Superior temporal gyrus (tissue), 1 donor: ENCODE measurements at regions not wholly inside any gene's neighbourhood (a gene's known extent, or its start where the extent isn't known, plus 50 kb on each side); places are given as distances from the start of the nearest gene placed in this dataset.
"Not testable (repeated sequence)": the region's sequence is repeated elsewhere in the genome, so short reads cannot be mapped to it uniquely, and the experiment has no call there.

Source experiments
- DNase-seq: peaks from one replicate; pipeline ENCODE4 v3.0.0-alpha.2; 2016; ENCODE audit errors: extremely low spot score

DNA sequence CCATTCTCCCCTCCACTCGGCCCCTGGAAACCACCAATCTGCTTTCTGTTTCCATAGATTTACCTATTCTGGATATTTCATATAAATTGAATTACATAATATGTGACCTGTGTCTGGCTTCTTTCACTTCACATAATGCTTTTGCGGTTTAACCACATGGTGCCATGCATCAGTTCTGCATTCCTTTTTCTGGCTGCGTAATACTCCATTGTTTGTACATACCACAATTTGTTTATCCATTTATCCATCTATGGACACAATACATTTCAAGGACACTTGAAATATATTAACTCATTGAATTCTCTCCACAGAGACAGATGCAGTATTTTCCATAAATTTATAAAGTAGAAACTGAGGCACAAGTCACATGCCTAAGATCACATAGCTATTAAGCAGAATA, 110.3 kb upstream of the ETV6 start:
- no peak for DNase-seq

DNA sequence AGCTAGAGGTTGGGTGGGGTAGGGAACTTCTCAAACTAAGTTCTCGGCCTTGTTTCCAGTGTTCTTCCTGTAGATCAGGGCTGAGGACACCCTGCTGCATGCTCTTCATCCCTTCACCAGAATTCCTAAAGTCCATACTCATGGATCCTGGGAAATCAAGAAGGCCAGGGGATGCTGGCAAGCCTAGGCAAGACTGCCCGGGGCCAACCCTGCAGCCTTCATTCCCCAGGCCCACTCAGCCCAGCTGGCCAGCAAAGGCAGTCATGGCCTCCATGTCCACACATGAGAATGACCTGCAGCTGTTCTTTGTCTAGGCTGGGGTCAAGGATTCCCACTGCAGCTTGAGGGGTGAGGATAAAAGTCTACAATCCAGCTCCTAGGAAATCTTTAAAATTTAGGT, 109.3 kb upstream of the ETV6 start:
- no peak for DNase-seq

DNA sequence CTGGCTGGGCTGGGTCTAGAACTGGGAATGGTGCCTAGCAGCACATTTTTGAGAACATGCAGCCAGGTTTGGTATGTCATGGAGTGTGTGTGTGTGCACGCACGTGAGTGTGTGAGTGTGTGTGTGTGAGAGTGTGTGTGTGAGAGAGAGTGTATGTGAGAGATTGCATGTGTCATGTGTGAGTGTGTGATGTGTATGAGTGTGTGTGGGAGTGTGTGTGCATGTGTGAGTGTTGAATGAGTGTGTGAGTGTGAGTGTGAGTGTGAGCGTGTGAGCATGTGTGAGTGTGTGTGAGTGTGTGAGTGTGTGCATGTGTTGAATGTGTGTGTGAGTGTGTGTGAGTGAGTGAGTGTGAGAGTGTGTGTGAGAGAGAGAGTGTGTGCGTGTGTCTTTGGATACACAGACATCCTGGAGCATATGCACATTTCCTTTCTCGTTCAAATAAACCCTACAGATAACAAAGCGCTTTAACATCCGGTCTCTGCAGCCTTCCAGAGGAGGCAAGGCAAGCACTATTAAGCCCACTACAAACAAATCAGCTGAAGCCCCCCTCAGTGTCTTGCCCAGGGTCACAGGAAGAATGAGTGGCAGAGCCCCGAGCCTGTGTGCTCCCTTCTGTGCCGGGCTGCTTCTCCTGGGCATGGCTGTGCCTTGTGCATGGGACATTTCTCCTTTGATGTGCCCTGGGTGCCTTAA, 108.7 kb upstream of the ETV6 start:
- no peak for DNase-seq

DNA sequence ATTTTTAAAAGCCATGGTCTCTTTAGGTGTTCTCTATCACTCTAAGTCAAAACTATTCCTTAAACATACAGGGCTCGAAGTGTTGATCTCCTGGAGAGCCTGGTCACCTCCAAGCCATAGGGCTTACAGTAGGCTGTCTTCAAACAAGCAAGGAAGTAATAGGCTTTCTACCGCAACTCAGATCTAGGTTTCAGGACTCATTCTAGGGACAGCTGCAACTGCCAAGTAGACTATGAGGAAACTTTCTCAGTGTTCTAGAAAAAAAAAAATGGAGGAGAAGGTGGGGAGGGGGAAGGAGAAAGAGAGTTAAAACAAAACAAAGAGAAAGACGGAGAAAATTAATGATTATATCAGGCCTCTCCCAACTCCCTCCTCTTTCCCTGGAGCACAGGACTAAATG, 106.9 kb upstream of the ETV6 start:
- no peak for DNase-seq

DNA sequence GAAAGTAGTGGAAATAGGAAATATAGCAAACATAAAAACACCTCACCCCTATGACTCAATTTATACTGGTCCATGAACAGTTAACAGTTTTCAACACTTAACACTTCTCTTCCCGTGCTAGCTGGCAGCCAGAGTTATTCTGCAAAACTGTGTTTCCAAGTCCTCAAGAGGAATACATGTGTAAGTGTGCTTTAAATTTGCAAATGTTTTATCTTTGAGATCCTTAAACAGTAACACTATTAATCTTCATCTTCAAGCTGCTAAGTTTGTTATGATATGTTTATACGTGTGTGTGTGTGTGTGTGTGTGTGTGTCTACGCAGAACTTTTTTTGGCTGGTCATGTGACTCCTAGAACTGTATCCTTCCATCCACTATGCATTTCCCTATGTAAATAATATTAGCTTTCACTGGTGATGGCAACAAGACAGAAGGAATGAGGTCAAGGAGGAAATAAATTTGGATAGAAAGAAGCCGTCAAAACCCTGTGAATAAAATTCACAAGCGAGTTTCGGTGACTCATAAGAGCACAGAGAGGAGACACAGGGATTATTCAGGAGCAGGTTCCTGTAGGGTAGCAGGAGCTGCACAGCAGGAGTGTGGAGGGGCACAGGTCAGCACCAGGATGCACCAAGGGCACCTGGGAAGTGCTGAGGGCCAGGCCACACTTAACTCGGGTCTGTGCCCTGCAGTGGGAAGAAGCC, 105.9 kb upstream of the ETV6 start:
- DNase-seq: no peak

DNA sequence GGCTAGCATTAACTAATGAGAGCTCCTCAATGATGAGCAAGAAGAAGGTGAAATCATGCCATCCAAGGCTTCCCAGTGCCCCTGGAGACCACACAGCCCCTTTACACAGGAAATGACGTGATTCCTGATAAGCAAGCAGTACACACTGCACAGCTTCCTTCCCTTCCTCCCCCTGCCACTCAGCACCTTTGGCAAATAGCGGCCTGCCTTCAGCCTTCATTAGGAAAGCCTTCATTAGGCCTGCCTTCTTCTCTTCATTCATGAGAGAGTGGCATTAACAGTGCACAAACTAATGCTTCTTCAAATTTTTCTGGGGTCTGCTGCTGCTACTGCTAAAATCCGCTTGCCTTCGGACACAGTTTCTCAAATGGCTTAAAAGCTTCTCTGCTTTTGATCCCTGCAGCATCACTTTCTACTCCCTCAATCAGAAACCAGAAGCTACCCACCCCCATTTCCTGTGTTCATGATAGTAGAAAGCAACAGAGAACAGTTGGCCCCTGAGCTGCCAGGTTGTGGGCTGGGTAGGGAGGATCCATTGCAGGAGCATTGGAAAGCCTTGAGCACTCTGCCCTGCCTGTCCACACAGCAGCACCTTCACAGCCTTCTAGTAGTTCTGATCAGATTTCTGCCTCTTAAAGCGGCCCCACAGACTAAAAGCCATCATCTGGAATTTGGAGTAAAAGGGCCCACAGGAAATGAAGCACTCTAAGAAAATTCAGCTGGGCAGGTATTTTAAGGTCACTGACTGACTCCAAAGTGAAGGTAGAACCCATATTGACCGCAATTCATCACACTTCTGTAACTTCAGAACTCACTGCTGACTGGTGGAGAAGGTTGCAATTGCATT, 103.8 kb upstream of the ETV6 start:
- DNase-seq: no peak

DNA sequence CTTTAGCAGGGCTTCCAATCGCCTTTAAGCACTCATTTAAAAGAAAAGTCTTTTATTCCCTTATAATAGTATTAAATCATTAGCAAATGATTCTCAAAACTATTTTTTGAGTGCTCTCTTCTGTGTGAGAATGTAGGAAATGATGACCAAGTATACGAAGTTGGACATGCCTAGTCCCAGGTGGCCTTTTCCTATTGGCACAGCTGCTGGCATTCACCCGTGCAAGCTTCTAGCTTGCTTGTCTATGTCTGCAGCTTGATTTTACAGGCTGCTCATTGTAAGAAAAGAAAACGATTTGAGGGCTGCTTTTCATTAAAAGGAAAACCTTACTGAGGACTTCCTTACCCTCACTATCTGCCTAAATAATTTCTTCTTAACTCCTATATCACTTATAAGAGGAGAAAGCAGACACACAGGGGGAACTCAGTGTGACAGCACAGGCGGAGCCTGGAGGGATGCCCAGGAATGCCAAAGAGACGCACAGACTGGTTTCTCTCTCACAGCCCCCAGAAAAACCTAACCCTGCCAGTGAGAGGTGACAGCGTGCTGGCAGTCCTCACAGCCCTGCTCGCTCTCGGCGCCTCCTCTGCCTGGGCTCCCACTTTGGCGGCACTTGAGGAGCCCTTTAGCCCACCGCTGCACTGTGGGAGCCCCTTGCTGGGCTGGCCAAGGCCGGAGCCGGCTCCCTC, 102.7 kb upstream of the ETV6 start:
- peak; percentile 39 for DNase-seq

DNA sequence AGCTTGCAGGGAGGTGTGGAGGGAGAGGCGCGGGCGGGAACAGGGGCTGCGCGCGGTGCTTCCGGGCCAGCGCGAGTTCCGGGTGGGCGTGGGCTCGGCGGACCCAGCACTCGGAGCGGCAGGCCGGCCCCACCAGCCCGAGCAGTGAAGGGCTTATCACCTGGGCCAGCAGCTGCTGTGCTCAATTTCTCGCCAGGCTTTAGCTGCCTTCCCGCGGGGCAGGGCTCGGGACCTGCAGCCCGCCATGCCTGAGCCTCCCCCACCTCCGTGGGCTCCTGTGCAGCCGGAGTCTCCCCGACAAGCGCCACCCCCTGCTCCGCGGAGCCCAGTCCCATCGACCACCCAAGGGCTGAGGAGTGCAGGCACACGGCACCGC, 102.2 kb upstream of the ETV6 start:
- not testable (repeated sequence) for DNase-seq

DNA sequence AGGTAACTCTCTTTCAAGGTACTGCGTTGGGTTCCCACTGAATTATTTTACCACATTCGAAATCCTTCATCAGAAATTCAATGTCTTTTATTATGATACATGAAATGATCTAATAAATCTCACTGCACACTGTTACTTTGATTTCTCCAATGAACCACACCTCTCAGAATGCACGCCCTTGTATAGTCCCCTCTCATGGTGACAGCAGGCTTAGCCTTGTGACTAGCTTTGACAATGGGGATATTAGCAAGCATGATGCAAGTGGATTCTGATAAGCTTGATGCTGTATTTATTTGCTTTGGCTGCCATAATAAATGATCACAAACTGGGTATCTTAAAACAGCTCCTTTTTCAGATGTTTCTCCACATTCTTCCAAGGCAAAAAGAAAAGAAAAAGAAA, 100.4 kb upstream of the ETV6 start:
- DNase-seq: no peak

DNA sequence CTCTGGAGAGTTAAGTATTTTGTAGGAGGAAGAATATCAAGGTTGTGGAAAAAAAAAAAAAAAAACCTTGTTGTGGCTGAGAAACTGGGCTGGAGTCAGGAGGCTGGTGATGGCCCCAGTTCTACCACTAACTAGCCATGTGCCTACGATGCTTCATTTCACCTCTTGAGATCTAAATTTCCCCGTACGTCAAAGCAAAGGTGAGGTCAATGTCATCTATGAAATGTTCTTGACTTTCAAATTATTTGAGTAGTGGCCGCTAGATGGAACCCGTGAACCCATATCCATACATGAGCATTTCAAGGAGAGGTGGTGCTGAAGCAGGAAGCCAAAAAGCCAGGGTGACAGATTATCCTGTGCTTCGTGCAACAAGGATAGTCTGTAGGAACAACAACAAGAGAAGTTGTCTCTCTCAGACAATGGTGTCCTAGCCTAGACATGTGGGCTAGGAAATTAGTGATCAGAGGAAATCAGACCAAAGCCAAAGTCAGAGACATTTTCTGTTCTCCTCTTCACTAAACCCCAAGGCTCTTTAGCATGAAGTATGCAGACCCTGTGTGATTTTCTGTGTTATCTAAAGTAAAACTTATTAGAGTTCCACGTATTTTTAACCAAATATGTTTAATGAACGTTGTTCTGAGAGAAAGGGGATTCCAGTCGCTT, 95.5 kb upstream of the ETV6 start:
- peak; percentile 76 for DNase-seq

DNA sequence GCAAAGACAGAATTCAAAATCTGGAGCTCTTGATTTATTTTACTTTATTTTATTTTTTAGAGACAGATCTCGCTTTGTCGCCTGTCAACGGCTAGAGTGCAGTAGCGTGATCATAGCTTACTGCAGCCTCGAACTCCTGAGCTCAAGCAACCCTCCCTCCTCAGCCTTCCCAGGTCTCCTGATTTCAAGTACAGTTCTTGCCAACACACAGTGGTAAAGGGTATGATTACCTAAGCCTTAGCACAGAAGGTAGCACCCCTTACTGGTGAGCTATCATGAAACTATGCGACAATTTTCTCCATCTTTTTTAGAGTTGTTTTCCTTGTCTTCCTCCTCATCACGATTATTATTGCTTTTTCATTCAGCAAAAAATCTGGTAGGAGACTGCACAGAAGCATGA, 94.3 kb upstream of the ETV6 start:
- no peak for DNase-seq

DNA sequence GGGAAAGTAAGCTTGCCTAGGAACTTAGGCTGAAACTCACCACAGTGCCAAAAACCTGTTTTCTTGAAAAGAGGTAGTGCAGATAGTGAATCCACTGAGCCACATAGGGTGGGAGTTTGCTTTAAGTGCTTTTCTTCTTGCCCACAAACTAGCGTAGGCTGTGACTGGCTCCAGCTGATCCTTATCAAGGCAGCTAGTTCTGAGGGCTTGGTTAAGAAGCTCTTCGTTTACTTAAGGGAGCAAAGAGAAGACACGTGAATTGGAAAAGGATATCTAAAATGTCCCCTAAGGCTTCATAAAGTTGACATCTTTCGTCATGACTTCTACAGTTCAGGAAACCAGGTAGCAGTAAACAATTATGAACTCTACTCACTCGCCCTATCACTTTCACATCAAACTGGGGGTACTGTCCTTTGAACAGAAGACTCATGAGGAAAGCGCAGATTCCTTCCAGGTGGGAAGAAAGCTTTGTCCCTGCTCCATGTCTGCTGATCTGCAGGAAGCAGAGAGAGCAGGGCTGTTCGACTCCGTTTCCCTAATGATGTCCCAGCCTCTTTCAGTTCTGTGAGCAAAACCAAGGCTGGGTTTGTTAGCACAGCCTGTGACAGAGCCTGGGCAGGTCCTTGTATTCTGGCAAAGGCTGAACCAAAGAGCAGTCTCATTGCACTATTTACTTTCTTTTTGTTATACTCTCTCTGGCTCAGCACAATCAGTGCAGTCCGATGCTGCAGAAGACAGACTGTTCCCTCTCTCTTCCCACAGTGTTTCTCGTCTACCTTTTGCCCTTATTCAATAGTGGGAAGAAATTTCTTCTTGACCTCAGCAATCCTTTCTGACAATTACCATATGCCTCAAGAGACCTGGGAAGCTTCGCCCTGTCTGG, 93.5 kb upstream of the ETV6 start:
- DNase-seq: no peak

DNA sequence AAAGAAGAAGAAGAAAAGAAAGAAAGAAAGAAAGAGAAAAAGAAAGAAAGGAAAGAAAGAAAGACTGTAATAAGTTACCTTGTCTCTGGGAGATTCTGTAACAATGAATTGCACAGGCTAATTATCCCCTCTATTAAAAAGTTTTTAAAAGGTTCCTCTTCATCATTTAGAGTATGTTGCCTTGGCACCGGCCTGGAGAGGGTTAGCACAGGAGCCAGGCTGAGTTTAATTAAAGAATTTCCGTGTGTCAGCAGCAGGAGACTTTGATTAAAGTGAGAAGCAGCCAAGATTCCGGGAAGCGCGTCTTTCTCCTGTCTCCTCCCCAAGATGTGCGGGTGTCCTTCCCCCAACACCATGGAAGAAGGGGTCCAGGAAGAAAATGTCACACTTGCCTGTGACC, 92.8 kb upstream of the ETV6 start:
- DNase-seq: no peak

DNA sequence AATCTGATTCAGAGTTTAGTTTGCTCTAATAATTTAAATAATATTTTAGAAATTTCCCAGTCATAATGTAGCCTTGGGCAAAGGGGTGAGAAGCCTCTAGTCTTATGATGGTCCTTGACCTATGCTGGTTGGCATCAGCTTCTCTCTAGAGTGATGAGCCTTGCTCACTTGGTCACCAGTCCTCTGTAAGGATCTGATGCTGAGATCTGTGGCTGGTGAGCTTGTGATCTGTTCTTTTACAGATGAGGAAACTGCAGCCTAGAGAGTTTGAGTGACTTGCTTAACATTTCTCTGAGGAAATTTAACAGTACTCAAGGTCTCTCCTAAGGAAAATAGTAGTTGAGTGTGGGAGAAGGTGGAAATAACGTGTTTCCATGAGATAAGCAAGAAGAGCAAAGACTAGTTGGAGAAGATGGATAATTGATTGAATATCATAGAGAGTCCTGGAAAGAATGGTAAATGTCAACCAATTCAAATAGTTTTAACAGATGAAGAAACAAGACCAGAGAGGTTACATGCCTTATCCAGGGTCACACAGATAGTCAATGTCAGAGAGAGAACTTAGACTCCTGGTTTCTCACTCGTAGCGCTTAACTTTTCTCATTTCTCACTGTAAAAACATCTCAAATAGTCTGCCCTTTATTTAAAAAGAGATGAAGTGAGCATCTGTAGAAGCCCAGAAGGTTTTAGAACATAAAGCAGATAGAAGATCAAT, 89.7 kb upstream of the ETV6 start:
- DNase-seq: no peak

DNA sequence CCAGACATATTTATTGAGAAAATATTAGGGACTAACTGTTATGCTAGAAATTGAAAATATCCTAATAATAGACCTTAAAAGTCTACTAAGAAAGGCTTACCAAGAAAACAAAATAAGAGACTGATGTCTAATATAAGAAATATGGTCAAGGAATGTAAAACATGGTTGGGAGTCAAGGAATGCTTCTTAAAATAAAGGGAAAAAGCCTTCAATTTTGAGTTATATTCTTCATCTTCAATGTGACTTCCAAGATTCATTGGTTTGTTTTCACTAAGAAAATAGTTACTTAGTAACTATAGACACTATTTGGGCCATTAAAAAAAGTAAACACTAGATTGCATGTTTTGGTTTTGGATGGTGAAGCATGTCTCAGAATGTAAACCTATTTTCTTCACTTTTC, 88.1 kb upstream of the ETV6 start:
- DNase-seq: no peak

DNA sequence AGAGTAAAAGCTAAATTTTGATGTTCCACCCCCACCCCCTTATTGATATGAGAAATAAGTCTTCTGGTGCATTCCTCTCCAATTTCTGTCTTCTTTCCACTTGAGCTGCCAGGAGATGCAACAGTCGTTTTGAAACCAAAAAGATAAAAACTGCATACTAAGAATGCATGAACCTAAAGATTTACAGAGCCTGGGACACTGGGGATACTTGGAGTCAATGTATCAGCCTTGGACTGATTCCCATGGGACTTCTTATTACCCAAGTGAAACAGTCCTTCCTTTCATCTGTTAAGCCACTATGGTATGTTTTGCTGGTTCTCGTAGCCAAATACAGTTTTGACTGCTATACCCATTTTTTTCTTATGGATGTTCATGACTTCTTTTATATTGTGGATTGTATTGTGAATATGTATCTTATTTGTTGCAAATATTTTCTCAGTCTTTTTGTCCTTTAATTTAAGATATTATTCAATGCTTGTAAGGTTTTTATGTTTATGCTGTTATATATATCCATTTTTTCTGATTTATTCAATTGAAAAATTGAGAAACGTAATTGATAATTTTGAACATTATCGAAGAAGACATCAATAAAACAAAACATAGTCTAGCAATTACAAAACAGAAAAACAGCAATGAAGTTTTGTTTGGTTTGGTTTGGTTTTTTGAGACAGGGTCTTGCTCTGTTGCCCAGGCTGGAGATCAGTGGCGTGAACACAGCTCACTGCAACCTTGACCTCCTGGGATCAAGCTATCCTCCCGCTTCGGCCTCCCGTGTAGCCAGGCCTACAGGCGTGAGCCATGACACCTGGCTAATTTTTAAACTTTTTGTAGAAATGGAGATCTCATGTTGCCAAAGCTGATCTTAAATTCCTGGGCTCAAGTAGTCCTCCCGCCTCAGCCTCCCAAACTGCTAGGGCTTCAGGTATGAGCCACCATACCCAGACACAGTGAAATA, 85.4 kb upstream of the ETV6 start:
- DNase-seq: no peak

DNA sequence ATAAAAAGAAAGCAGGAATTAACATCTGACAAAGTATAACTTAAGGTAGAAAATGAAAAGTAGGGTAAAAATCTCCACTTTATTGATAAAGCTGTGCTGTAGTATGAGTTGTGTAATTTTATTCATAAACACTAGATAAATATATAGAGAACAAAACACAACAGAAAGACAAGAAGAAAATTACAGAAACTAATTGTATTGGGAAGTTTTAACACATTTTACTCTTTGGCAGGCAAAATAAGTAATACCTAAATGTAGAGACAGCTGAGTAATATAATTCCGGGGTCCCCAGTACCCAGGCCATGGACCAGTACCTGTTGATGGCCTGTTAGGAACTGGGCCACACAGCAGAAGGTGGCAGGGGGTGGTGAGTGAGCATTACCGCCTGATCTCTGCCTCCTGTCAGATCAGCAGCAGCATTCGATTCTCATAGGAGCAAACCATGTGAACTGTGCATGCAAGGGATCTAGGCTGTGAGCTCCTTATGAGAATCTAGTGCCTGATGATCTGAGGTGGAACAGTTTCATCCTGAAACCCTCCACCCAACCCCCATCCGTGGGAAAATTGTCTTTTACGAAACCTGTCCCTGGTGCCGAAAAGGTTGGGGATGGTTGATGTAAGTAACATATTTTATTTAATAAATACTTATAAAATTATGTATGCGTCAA, 84.4 kb upstream of the ETV6 start:
- DNase-seq: no peak

DNA sequence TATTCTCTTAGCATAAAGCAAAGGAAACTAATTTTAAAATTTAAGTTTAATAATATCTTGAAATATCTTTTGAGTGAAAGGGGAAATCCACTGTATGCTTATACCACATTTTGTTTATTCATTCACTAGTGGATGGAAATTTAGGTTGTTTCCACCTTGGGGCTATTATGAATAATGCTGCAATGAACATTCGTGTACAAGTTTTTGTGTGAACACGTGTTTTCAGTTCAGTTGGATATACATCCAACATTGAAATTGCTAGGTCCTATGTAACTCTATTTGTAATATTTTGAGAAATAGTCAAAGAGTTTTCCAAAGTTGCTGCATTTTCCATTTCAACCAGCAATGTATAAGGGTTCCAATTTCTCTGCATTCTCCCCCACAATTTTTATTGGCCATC, 83.7 kb upstream of the ETV6 start:
- no peak for DNase-seq
